ENCODE measurements at regions not wholly inside any gene's neighbourhood (a gene's known extent, or its start where the extent isn't known, plus 50 kb on each side); places are given as distances from the start of the nearest gene placed in this dataset.

DNA sequence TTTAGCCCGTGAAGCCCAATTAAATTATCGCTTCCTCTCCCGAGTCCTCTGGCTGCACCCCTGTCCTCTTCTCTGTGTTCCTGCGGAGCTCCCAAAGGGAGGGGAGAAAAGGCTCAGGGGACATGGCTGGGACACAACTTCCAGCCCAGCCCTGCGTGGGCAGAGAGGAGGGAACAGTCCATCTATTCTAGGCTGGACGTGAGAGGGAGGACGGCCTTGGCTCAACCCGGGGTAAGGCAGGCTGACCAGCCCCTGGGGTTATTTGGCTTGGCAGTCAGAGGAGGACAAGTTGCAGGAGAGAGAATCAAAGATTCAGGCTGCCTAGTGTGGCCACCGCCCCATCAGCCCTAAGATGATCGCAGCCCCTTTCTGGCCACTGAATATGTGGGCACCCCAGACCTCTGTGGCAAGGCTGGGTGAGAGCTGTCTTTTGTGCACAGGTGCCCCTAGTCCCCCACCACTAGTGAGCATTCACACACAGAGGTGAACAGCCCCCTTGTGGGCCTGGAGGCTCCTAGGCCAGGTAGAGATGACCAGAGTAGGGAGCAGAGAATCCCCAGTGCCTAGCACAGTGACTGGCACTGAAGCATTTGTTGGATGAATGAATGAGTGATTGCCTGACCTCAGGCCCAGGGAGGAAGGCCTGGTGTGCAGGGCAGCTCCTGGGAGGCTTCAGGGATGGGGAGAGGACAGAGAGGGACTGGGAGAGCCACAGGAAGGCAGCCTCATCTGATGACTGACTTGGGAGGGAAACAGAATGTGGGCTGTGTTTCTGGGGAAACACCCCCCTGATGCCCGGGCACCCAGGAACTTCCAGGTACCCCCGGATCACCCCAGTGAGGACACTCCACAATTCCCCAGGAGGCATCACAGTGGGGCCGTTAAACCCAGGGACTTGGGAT lies 133.9 kb downstream of the C9orf50 start:
- Histone ChIP-seq H3K27me3 (replicated peaks) (no peaks in the 10 kb centered on the region), H3K27ac (peak overlapping the region; percentile 100), H3K4me3 (ENCODE audit: low read depth, low read length) (no peak overlapping the region), H3K36me3 (replicated peaks) (no peaks in the 10 kb centered on the region)
- in situ Hi-C loops (cut with HindIII; ENCODE audit: low pct_ligation_motif_present, low sequenced_read_pairs), result no loop called here
- TF ChIP-seq CTCF (IDR thresholded peaks at IDR 0.05; ENCODE audit: low read depth, low read length, missing control alignments), result peak; percentile 10
- no peak for DNase-seq

- no peak overlapping the region for H3K4me3 ChIP-seq (ENCODE audit: low read depth, low read length)
- H3K27ac ChIP-seq, result peak overlapping the region; percentile 100
- in situ Hi-C loops (cut with HindIII; ENCODE audit: low pct_ligation_motif_present, low sequenced_read_pairs), result no loop called here
- no peak for TF ChIP-seq CTCF (IDR thresholded peaks at IDR 0.05; ENCODE audit: low read depth, low read length, missing control alignments)
- DNase-seq, result no peak
- no peaks in the 10 kb centered on the region for H3K36me3 ChIP-seq (replicated peaks)
- H3K27me3 ChIP-seq (replicated peaks), result no peaks in the 10 kb centered on the region
Observed at GRCh38 chr9:129485145-129485774, 135.6 kb downstream of the C9orf50 start.

GRCh38 chr9:129484352-129485000 lies 136.4 kb downstream of the C9orf50 start:
- Histone ChIP-seq H3K27ac (peak overlapping the region; percentile 98), H3K36me3 (replicated peaks) (no peaks in the 10 kb centered on the region), H3K4me3 (ENCODE audit: low read depth, low read length) (no peak overlapping the region), H3K27me3 (replicated peaks) (no peaks in the 10 kb centered on the region)
- no peak for TF ChIP-seq CTCF (IDR thresholded peaks at IDR 0.05; ENCODE audit: low read depth, low read length, missing control alignments)
- DNase-seq, result no peak
- in situ Hi-C loops (cut with HindIII; ENCODE audit: low pct_ligation_motif_present, low sequenced_read_pairs), result no loop called here

DNA sequence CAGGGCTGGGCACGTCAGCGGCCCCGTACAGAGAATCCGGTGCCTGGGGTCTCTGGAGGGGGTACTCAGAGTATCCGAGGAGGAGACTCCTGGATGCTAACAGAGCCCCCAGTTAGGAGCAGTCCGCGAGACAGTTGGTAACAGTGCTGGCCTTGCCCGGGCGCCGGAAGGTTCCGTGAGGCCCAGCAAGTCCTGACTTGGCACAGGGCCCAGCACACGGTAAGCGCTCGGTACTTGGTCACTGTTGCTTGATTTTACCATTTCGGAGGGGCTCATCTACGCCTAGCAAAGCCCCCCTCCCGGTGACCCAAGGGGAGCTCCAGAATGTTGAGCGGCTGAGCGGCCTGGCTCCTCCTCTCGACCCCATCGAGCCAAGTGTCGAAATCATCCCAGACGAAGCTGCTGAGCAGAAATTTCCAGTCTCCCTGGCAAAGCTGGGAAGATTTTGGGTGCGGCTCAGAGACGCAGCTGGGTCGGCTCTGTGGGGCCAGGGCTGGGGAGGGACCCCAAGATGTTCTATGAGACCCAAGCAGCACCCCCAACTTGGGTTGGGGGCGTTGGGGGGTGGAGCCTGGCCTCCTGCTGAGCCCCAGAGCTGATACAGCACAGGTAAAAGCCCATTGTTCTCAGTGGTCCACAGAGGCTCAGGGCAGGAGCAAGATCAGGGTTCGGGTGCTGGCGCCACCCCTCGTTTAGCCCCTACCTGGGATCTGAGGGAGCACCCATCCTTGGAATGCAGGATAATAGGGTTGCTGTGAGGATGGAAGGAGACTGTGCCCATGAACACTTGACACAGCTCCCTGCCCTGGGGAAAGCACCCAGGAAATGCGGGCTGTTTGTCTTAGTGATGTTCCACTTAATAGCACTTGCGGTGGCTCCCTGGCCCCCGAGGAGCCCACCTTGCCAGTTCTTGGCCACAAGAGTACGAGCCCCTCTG lies 137.2 kb downstream of the C9orf50 start:
- TF ChIP-seq CTCF (IDR thresholded peaks at IDR 0.05; ENCODE audit: low read depth, low read length, missing control alignments), result no peak
- H3K27me3 ChIP-seq (replicated peaks), result no peaks in the 10 kb centered on the region
- peak overlapping the region; percentile 98 for H3K27ac ChIP-seq
- peak; percentile 87 for DNase-seq
- H3K4me3 ChIP-seq (ENCODE audit: low read depth, low read length), result no peak overlapping the region
- in situ Hi-C loops (cut with HindIII; ENCODE audit: low pct_ligation_motif_present, low sequenced_read_pairs), result no loop called here
- H3K36me3 ChIP-seq (replicated peaks), result no peaks in the 10 kb centered on the region

Measured in brain microvascular endothelial cell (primary cell).